ENCODE measurements at regions not wholly inside any gene's neighbourhood (a gene's known extent, or its start where the extent isn't known, plus 50 kb on each side); places are given as distances from the start of the nearest gene placed in this dataset.

DNA sequence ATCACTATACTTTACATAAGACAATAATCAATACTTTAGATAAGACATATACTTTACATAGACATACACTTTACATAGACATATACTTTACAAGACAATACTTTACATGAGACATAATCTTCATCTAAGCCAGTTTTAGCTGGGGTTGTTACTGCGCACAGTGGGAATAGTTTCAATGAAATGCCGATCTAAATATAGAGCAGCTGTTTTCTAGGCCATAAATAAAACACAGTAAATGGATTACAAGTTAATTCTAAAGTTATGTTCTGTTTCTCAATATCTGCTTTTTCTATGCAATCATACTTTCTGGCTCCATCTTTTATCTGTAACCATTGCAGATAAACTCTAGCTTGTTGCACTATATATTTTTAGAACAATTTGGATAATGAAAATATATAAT is 1470.6 kb upstream of the PABPC4L start:
- Mint-ChIP-seq H3K4me3 (no peak overlapping the region), H3K36me3 (ENCODE audit: insufficient read depth) (no peaks in the 10 kb centered on the region)

DNA sequence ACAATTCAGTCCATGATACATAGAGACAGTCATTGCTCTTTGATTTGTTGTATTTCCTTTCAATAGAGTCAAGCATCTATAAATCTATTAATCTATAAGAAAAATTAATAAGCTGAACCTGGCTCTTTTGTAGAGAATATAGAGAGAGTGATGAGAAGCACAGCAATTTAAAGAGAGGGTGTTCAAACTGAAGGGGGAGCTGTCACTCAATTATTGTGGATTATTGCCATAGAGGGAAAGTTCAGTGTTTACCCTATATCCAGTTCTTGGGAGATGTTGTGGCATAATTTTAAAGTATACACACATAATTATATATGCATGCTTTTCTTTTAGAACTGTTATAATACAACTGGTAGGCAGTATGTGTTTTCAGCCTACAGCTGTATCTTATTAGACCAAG is 1469.0 kb upstream of the PABPC4L start:
- no peak for ATAC-seq (replicated peaks)
- Mint-ChIP-seq H3K9me3 (peaks cover 2 to 18% of the 10 kb centered on the region in 2 donors), H3K4me1 (ENCODE audit: low read depth in 2 of 2) (no peaks in the 10 kb centered on the region), H3K27me3 (no peaks in the 10 kb centered on the region), H3K4me3 (no peak overlapping the region), H3K36me3 (ENCODE audit: insufficient read depth) (no peaks in the 10 kb centered on the region), H3K27ac (no peak overlapping the region)
- DNase-seq: no peak

More for the DNA sequence above, 1470.6 kb upstream of the PABPC4L start:
- no peak overlapping the region for H3K27ac Mint-ChIP-seq
- peaks cover 2 to 19% of the 10 kb centered on the region in 2 donors for H3K9me3 Mint-ChIP-seq
- DNase-seq: no peak
- H3K27me3 Mint-ChIP-seq: no peaks in the 10 kb centered on the region
- H3K4me1 Mint-ChIP-seq (ENCODE audit: low read depth in 2 of 2): no peaks in the 10 kb centered on the region
- no peak for ATAC-seq (replicated peaks)
